ENCODE measurements at regions not wholly inside any gene's neighbourhood (a gene's known extent, or its start where the extent isn't known, plus 50 kb on each side); places are given as distances from the start of the nearest gene placed in this dataset.

DNA sequence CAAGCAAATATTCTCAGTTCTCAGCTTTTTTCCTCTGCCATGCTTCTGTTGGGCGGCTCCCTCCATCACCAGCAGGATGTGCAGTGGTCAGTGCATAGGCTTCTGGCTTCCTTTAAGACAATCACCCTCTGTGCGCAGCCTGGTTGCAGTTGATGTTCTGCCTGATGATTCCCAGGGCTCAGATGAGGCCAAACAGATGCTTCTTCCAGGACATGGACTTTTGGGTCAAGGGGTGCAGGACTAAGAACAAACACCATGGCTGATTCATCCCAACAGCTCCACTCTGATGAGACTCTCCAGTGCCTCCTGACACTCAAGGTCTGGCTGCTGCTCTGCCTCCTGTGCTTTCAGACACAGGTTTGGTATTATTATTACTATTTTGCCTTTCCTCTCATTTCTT, 554.8 kb upstream of the CDH4 start:
- ATAC-seq, result no peak

GRCh38 chr20:60700728-60701127, 551.3 kb upstream of the CDH4 start:
- DNase-seq (no peak), ATAC-seq (no peak)
- TF ChIP-seq CTCF (IDR thresholded peaks at IDR 0.05), result no peak
- intact Hi-C loops (cut with DNase I, micrococcal nuclease), result no loop called here
- Histone ChIP-seq H3K36me3 (ENCODE audit: low read depth) (no peaks in the 10 kb centered on the region), H3K4me3 (no peak overlapping the region), H3K9me3 (no peaks in the 10 kb centered on the region), H3K4me1 (ENCODE audit: low read depth) (no peaks in the 10 kb centered on the region)

More for the DNA sequence above, 554.8 kb upstream of the CDH4 start:
- Histone ChIP-seq H3K36me3 (ENCODE audit: low read depth) (no peaks in the 10 kb centered on the region), H3K4me1 (ENCODE audit: low read depth) (no peaks in the 10 kb centered on the region), H3K9me3 (no peaks in the 10 kb centered on the region), H3K4me3 (no peak overlapping the region)
- no peak for TF ChIP-seq CTCF (IDR thresholded peaks at IDR 0.05)
- intact Hi-C loops (cut with DNase I, micrococcal nuclease), result no loop called here
- no peak for DNase-seq

DNA sequence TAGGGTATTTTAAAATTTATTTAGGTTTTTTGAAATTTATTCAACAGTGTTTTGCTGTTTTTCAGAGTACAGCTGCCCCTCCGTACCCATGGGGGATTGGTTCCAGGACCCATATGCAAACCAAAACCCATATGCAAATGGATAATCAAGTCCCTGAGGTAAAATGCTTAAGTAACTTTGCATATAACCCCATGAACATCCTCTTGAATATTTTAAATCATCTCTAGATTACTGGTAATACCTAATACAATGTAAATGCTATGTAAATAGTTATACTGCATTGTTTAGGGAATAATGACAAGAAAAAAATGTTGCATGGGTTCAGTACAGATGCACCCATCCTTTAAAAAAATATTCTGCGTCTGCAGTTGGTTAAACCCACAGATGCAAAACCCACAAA, 547.9 kb upstream of the CDH4 start:
- DNase-seq, result no peak
- Histone ChIP-seq H3K9me3 (no peaks in the 10 kb centered on the region), H3K36me3 (ENCODE audit: low read depth) (no peaks in the 10 kb centered on the region), H3K4me1 (ENCODE audit: low read depth) (no peaks in the 10 kb centered on the region), H3K4me3 (no peak overlapping the region)
- no peak for ATAC-seq
- no peak for TF ChIP-seq CTCF (IDR thresholded peaks at IDR 0.05)
- intact Hi-C loops (cut with DNase I, micrococcal nuclease), result no loop called here

DNA sequence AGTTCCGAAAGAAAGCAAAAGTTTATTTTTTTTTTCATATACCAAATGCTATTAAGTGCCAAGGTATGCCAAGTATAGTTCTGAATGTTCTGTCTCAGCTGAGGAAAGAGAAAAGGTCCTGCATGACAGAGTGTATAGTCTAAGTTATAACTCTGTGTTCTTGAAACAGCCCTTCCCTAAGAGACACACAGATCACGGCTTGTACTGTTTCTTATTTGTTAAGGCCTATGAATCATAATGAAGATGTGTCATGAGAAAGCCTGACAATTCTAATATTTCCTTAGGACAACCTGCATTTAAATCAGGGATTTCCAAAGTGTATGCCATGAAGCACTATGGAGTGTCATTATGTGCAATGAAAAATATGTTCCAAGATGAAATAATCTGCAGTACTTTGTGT, 538.7 kb upstream of the CDH4 start:
- no peak for TF ChIP-seq CTCF (IDR thresholded peaks at IDR 0.05)
- no peaks in the 10 kb centered on the region for H3K9me3 ChIP-seq
- H3K4me1 ChIP-seq (ENCODE audit: low read depth), result no peaks in the 10 kb centered on the region
- H3K36me3 ChIP-seq (ENCODE audit: low read depth), result no peaks in the 10 kb centered on the region
- DNase-seq, result no peak
- intact Hi-C loops (cut with DNase I, micrococcal nuclease), result no loop called here
- ATAC-seq, result no peak
- no peak overlapping the region for H3K4me3 ChIP-seq

DNA sequence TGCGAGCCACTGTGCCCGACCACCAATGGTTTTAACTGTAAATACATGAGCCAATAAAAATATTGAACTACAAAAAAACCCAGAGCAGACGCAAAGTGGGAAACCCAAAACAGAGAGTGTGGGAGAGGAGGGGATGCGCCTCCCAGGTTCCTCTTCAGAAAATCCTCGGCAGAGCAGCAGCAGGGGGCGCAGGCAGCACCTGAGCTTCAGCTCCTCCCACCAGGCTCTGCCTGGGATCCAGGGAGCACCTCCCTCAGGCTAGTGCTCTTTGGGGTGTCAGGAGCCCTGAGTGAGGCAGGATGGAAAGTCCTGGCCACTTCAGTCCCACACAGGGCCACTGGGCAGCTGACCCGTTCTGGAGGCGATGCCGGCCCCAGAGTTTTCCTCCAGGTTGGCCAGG, 536.9 kb upstream of the CDH4 start:
- TF ChIP-seq CTCF (IDR thresholded peaks at IDR 0.05), result no peak
- Histone ChIP-seq H3K4me1 (ENCODE audit: low read depth) (no peaks in the 10 kb centered on the region), H3K9me3 (no peaks in the 10 kb centered on the region), H3K4me3 (no peak overlapping the region), H3K36me3 (ENCODE audit: low read depth) (no peaks in the 10 kb centered on the region)
- intact Hi-C loops (cut with DNase I, micrococcal nuclease), result no loop called here
- no peak for DNase-seq
- ATAC-seq, result no peak

- ATAC-seq, result no peak
- DNase-seq, result no peak
- H3K9me3 ChIP-seq, result peaks cover 4% of the 10 kb centered on the region
- no peak for TF ChIP-seq CTCF (IDR thresholded peaks at IDR 0.05)
- H3K4me3 ChIP-seq, result no peak overlapping the region
- H3K36me3 ChIP-seq (ENCODE audit: low read depth), result no peaks in the 10 kb centered on the region
- intact Hi-C loops (cut with DNase I, micrococcal nuclease), result no loop called here
- H3K4me1 ChIP-seq (ENCODE audit: low read depth), result no peaks in the 10 kb centered on the region
These were observed 533.1 kb upstream of the CDH4 start for GRCh38 chr20:60718743-60719480.
